Inferior parietal cortex (tissue), 1 donor: ENCODE measurements at regions not wholly inside any gene's neighbourhood (a gene's known extent, or its start where the extent isn't known, plus 50 kb on each side); places are given as distances from the start of the nearest gene placed in this dataset.

Experiments
- DNase-seq: peaks from one replicate; pipeline ENCODE4 v3.0.0-alpha.2; 2016; ENCODE audit errors: extremely low spot score

DNA sequence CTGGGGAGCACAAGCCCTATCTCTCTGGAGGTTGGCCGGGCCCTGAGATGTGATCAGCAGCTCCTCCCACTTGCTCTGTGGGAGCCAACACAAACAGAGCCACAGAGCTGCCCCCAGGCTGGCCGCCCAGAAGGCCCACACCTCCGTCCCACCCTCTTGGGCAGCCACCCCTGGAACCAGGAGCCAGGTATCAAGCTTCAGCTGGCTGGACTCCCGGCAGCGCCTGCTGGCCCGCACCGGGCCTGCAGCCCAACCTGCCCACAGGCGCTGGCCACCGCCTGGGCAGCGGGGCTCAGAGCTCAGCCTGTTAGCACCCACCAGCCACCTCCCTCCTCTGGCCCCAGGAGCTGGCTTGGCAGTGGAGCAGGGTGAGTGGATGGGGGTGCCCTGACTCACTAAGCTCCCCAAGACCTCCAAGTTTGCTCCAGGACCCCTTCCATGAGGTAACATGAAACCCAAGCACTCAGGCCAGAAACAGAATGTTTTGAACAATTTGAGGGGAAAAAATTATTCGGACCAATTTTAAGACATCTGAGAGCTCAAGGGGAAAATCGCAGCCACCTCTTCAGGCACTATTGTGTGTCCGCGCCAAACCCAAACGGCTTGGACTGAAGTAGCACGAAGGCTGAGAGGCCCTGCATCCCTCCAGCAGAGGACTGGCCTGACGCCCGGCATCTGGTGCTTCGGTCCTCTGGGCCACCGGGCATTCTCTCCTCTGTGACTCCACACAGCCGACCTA is 450.8 kb downstream of the SOX6 start:
- no peak for DNase-seq

GRCh38 chr11:15906481-15907035 is 449.8 kb downstream of the SOX6 start:
- DNase-seq, result no peak

- DNase-seq, result no peak
These were observed 448.5 kb downstream of the SOX6 start for GRCh38 chr11:15907806-15908205.

DNA sequence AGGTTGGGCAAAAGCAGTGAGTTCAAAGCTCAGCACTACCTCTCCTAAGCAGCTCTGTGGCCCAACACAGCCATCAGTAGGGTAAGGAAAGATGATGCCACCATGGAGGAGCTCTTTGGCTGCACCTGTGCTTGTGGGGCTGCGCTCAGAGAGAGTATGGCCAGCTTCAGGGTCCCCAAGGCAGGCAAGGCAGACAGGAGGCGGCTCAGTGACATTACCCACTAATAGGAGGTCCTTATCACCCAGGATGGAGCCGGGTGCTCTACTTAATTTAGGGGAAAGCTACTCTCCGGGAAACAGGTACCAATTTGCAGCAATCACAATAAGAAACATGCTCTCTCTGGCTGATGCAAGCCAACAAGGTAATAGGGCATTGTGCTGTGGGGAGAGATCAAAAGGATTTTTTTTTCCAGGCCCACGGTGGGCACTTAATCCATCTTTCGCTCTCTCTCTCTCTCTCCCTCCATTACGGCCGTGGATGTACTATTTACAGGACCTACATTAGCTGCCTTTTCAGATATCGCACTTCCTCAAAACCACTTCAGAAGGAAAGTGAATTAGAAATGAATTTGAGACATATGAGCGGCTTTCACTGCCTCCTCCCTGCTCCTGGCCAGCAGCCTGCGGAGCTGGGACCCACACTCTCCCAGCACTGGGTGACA is 446.3 kb downstream of the SOX6 start:
- no peak for DNase-seq

DNA sequence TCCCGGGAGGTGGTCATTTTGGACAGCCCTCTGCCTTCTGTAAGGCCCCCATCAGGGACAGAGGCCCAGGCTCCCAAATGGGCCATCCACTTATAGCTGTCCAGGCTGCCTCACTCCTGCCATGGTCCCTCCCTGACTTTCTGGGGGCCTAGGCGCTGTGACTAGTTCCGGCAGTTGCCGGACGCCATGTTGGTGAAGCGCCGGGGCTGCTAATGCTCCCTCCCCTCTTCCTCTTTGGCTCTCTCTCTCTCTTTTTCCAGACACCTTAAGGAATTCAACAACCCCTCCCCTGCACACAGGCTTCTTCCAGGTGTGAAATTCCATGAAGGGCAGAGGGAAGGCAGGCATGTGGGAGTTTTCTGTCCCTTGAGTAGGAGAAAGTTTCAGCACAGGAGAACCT is 445.6 kb downstream of the SOX6 start:
- DNase-seq, result no peak

- no peak for DNase-seq
These were observed 444.8 kb downstream of the SOX6 start for GRCh38 chr11:15911377-15912044.

DNA sequence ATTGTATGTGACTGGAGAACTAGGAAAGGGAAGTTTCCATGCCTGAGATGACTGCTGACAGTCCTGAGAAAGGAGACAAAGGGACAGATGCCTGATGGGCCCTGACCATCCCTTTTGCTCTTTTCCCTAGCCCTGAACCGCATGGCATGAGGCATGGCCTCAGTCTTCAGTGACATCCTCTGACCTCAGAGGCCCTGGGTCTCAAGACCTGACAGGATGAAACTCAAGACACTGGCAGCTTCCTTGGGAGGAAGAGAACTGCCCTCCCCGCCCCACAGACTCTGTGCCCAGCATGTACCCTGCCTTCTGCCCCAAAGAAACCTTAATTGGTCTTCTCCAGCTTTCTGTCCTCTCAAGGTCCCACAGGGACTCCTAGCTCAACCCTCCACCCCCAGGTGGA is 444.1 kb downstream of the SOX6 start:
- DNase-seq, result no peak

DNA sequence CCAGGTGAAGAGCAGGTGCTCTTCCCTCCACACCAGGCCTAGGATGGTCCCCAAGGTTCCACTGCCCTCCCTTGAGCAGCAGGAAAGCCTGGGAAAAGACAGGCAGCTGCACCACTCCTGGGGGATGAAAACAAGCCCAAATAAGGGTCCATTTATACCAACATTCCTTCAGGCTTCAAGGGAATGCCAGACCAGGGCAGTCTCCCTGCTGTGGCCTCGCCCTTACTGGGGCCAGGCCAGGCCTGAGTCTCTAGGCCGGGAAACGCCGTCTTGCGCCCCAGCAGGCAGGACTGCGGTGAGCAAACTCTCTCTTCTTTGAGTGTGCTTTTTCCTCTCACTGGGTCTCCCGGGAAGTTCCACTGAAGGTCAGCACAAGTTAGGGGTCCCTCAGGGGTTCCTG is 443.5 kb downstream of the SOX6 start:
- no peak for DNase-seq

- DNase-seq, result no peak
These were observed 443.1 kb downstream of the SOX6 start for GRCh38 chr11:15913261-15913660.
